ENCODE measurements at regions not wholly inside any gene's neighbourhood (a gene's known extent, or its start where the extent isn't known, plus 50 kb on each side); places are given as distances from the start of the nearest gene placed in this dataset.

GRCh38 chr2:60095202-60095815 is 458.1 kb downstream of the BCL11A start:
- no peaks in the 10 kb centered on the region for H3K36me3 Mint-ChIP-seq (ENCODE audit: low read depth)
- DNase-seq: no peak
- H3K9me3 Mint-ChIP-seq: no peaks in the 10 kb centered on the region
- H3K27me3 Mint-ChIP-seq: no peaks in the 10 kb centered on the region
- H3K27ac Mint-ChIP-seq: no peak overlapping the region
- H3K4me3 Mint-ChIP-seq: no peak overlapping the region
- no peak for ATAC-seq
- peaks cover 1% of the 10 kb centered on the region for H3K4me1 Mint-ChIP-seq

GRCh38 chr2:60094450-60094929 is 459.0 kb downstream of the BCL11A start:
- ATAC-seq (no peak), DNase-seq (no peak)
- Mint-ChIP-seq H3K27ac (no peak overlapping the region), H3K4me3 (no peak overlapping the region), H3K27me3 (no peaks in the 10 kb centered on the region), H3K9me3 (no peaks in the 10 kb centered on the region), H3K4me1 (peaks cover 1% of the 10 kb centered on the region), H3K36me3 (ENCODE audit: low read depth) (no peaks in the 10 kb centered on the region)

GRCh38 chr2:60092781-60093180 is 460.7 kb downstream of the BCL11A start:
- H3K27ac Mint-ChIP-seq: no peak overlapping the region
- no peak overlapping the region for H3K4me3 Mint-ChIP-seq
- H3K4me1 Mint-ChIP-seq: no peaks in the 10 kb centered on the region
- no peaks in the 10 kb centered on the region for H3K36me3 Mint-ChIP-seq (ENCODE audit: low read depth)
- ATAC-seq: no peak
- DNase-seq: no peak
- no peaks in the 10 kb centered on the region for H3K9me3 Mint-ChIP-seq
- no peaks in the 10 kb centered on the region for H3K27me3 Mint-ChIP-seq

GRCh38 chr2:60091894-60092293 is 461.6 kb downstream of the BCL11A start:
- H3K27me3 Mint-ChIP-seq: no peaks in the 10 kb centered on the region
- no peaks in the 10 kb centered on the region for H3K4me1 Mint-ChIP-seq
- no peaks in the 10 kb centered on the region for H3K36me3 Mint-ChIP-seq (ENCODE audit: low read depth)
- DNase-seq (no peak), ATAC-seq (no peak)
- H3K4me3 Mint-ChIP-seq: no peak overlapping the region
- no peaks in the 10 kb centered on the region for H3K9me3 Mint-ChIP-seq
- H3K27ac Mint-ChIP-seq: no peak overlapping the region

- Mint-ChIP-seq H3K4me1 (no peaks in the 10 kb centered on the region), H3K36me3 (ENCODE audit: low read depth) (no peaks in the 10 kb centered on the region), H3K9me3 (no peaks in the 10 kb centered on the region), H3K27me3 (no peaks in the 10 kb centered on the region), H3K27ac (no peak overlapping the region), H3K4me3 (no peak overlapping the region)
- ATAC-seq (no peak), DNase-seq (no peak)
Observed at GRCh38 chr2:60091266-60091665, 462.2 kb downstream of the BCL11A start.

- peaks cover 5% of the 10 kb centered on the region for H3K9me3 Mint-ChIP-seq
- no peak for ATAC-seq
- no peaks in the 10 kb centered on the region for H3K36me3 Mint-ChIP-seq (ENCODE audit: low read depth)
- H3K27me3 Mint-ChIP-seq: no peaks in the 10 kb centered on the region
- H3K27ac Mint-ChIP-seq: no peak overlapping the region
- H3K4me1 Mint-ChIP-seq: no peaks in the 10 kb centered on the region
- DNase-seq: no peak
- H3K4me3 Mint-ChIP-seq: no peak overlapping the region
Observed at GRCh38 chr2:60079562-60079961, 473.9 kb downstream of the BCL11A start.

GRCh38 chr2:60075048-60075447 is 478.4 kb downstream of the BCL11A start:
- Mint-ChIP-seq H3K36me3 (ENCODE audit: low read depth) (no peaks in the 10 kb centered on the region), H3K27ac (peak overlapping the region; percentile 29), H3K4me1 (no peaks in the 10 kb centered on the region), H3K9me3 (no peaks in the 10 kb centered on the region), H3K27me3 (no peaks in the 10 kb centered on the region), H3K4me3 (no peak overlapping the region)
- ATAC-seq (no peak), DNase-seq (no peak)

GRCh38 chr2:60073201-60073600 is 480.3 kb downstream of the BCL11A start:
- Mint-ChIP-seq H3K27me3 (no peaks in the 10 kb centered on the region), H3K4me1 (no peaks in the 10 kb centered on the region), H3K4me3 (no peak overlapping the region), H3K9me3 (no peaks in the 10 kb centered on the region), H3K36me3 (ENCODE audit: low read depth) (no peaks in the 10 kb centered on the region), H3K27ac (no peak overlapping the region)
- DNase-seq: no peak
- ATAC-seq: no peak

GRCh38 chr2:60072609-60073008 is 480.8 kb downstream of the BCL11A start:
- Mint-ChIP-seq H3K36me3 (ENCODE audit: low read depth) (no peaks in the 10 kb centered on the region), H3K27ac (no peak overlapping the region), H3K4me3 (no peak overlapping the region)

GRCh38 chr2:60071490-60071831 is 482.0 kb downstream of the BCL11A start:
- Mint-ChIP-seq H3K27me3 (no peaks in the 10 kb centered on the region), H3K27ac (no peak overlapping the region), H3K4me1 (no peaks in the 10 kb centered on the region), H3K4me3 (no peak overlapping the region), H3K36me3 (ENCODE audit: low read depth) (no peaks in the 10 kb centered on the region), H3K9me3 (no peaks in the 10 kb centered on the region)
- DNase-seq (no peak), ATAC-seq (no peak)

More at GRCh38 chr2:60072609-60073008, 480.8 kb downstream of the BCL11A start:
- Mint-ChIP-seq H3K9me3 (no peaks in the 10 kb centered on the region), H3K4me1 (no peaks in the 10 kb centered on the region), H3K27me3 (no peaks in the 10 kb centered on the region)
- DNase-seq (no peak), ATAC-seq (no peak)

GRCh38 chr2:60070736-60071489 is 482.5 kb downstream of the BCL11A start:
- Mint-ChIP-seq H3K27ac (no peak overlapping the region), H3K4me1 (no peaks in the 10 kb centered on the region), H3K36me3 (ENCODE audit: low read depth) (no peaks in the 10 kb centered on the region), H3K4me3 (no peak overlapping the region), H3K9me3 (no peaks in the 10 kb centered on the region), H3K27me3 (no peaks in the 10 kb centered on the region)
- ATAC-seq (no peak), DNase-seq (no peak)

- no peak overlapping the region for H3K4me3 Mint-ChIP-seq
- H3K27ac Mint-ChIP-seq: no peak overlapping the region
- DNase-seq (no peak), ATAC-seq (no peak)
- H3K9me3 Mint-ChIP-seq: no peaks in the 10 kb centered on the region
- H3K27me3 Mint-ChIP-seq: no peaks in the 10 kb centered on the region
- H3K36me3 Mint-ChIP-seq (ENCODE audit: low read depth): no peaks in the 10 kb centered on the region
- H3K4me1 Mint-ChIP-seq: no peaks in the 10 kb centered on the region
Observed at GRCh38 chr2:60070196-60070595, 483.3 kb downstream of the BCL11A start.

- Mint-ChIP-seq H3K4me3 (no peak overlapping the region), H3K36me3 (ENCODE audit: low read depth) (no peaks in the 10 kb centered on the region), H3K4me1 (no peaks in the 10 kb centered on the region), H3K27ac (no peak overlapping the region), H3K9me3 (no peaks in the 10 kb centered on the region), H3K27me3 (no peaks in the 10 kb centered on the region)
- DNase-seq (no peak), ATAC-seq (no peak)
Observed at GRCh38 chr2:60068755-60069154, 484.7 kb downstream of the BCL11A start.

- no peaks in the 10 kb centered on the region for H3K27me3 Mint-ChIP-seq
- ATAC-seq (no peak), DNase-seq (no peak)
- no peaks in the 10 kb centered on the region for H3K36me3 Mint-ChIP-seq (ENCODE audit: low read depth)
- no peaks in the 10 kb centered on the region for H3K9me3 Mint-ChIP-seq
- H3K4me3 Mint-ChIP-seq: no peak overlapping the region
- no peak overlapping the region for H3K27ac Mint-ChIP-seq
- no peaks in the 10 kb centered on the region for H3K4me1 Mint-ChIP-seq
Observed at GRCh38 chr2:60067006-60067405, 486.4 kb downstream of the BCL11A start.

- no peak overlapping the region for H3K4me3 Mint-ChIP-seq
Observed at GRCh38 chr2:60066096-60066839, 487.2 kb downstream of the BCL11A start.

More at GRCh38 chr2:60066096-60066839, 487.2 kb downstream of the BCL11A start:
- ATAC-seq (no peak), DNase-seq (no peak)
- Mint-ChIP-seq H3K27ac (no peak overlapping the region), H3K27me3 (no peaks in the 10 kb centered on the region), H3K4me1 (no peaks in the 10 kb centered on the region), H3K36me3 (ENCODE audit: low read depth) (no peaks in the 10 kb centered on the region), H3K9me3 (no peaks in the 10 kb centered on the region)

All from activated naive CD8-positive, alpha-beta T cell treated with anti-CD3 and anti-CD28 coated beads, Interleukin-2, amount 50 U/mL, for 24 hours (primary cell).